K562 (cell line): ENCODE measurements at regions not wholly inside any gene's neighbourhood (a gene's known extent, or its start where the extent isn't known, plus 50 kb on each side); places are given as distances from the start of the nearest gene placed in this dataset.
A peak's percentile ranks its signal among the peaks of the same experiment; 100 is the strongest.

Experiments
- ATAC-seq: fragments of 200-7000 bp; cut with Tn5 transposase; 3 replicates; pipeline ENCODE4 v1.9.1; 2020; ENCODE audit warnings: moderate library complexity
- BruUV-seq: library from RNA; stranded (reverse); fragments of 400-500 nt; replicated peaks from 2 replicates; lab custom pipeline; 2021; lab: Mats Ljungman, UMichigan
- CTCF ChIA-PET: fragments of 300-600 bp; formaldehyde crosslinking; extraction: SDS; loops from one replicate; lab custom pipeline; 2021; ENCODE audit warnings: low intra/inter-chr PET ratio; lab: Yijun Ruan, JAX
- POLR2A ChIA-PET: fragments of 300-600, 350-650 bp; sonication (Branson Sonifier 250); formaldehyde crosslinking; extraction: SDS; loops from one replicate; lab custom pipeline; 2021; ENCODE audit warnings: antibody characterized with exemption, inconsistent platforms; lab: Yijun Ruan, JAX
- DNase-seq, 4 experiments: peaks; one replicate each; pipeline versions ENCODE4 v3.0.0 to v3.0.0-alpha.2; 2011 to 2018; ENCODE audit warnings: low spot score in 3 of 4, mixed read lengths in 3 of 4; ENCODE audit errors: extremely low read depth in 1 of 4
- FAIRE-seq: peaks from 2 replicates; lab custom pipeline; 2011; peaks lifted over from hg19 to GRCh38; lab: Jason Lieb, UNC
- H2AFZ ChIP-seq: 2 replicates; pipeline ENCODE4 v1.6.0; 2011; ENCODE audit warnings: low read depth, low read length, control low read depth, inconsistent platforms
- H3K27ac ChIP-seq: fragments of 200-600 bp; 3 replicates; pipeline ENCODE4 v1.8.0; 2011; ENCODE audit warnings: low read depth, mild to moderate bottlenecking, control low read depth, inconsistent platforms, low read length, moderate library complexity, mixed read lengths; ENCODE audit errors: extremely low read depth
- H3K27me3 ChIP-seq, 2 experiments: fragments of 300-600 bp in 1 of 2; 2 replicates in 1 of 2; 3 replicates in 1 of 2; pipeline versions ENCODE4 v1.6.0 to v1.8.0; 2011; ENCODE audit warnings: inconsistent platforms in 2 of 2, low read length in 2 of 2, mild to moderate bottlenecking in 1 of 2, mixed read lengths in 1 of 2, moderate library complexity in 1 of 2; ENCODE audit not compliant: control insufficient read depth in 2 of 2, insufficient read depth in 2 of 2
- H3K36me3 ChIP-seq: fragments of 300-600 bp; 3 replicates; pipeline ENCODE4 v1.8.0; 2011; ENCODE audit warnings: mild to moderate bottlenecking, low read length, inconsistent platforms; ENCODE audit not compliant: control insufficient read depth, insufficient read depth
- H3K4me1 ChIP-seq, 2 experiments: fragments of 200-600 bp in 1 of 2; replicated peaks in 1 of 2; 2 replicates in 1 of 2; 3 replicates in 1 of 2; pipeline versions ENCODE4 v1.5.1 to v1.8.0; 2011; ENCODE audit warnings: inconsistent platforms in 2 of 2, low read length in 2 of 2, mild to moderate bottlenecking in 1 of 2, mixed read lengths in 1 of 2, moderate library complexity in 1 of 2; ENCODE audit not compliant: control insufficient read depth in 2 of 2, insufficient read depth in 2 of 2
- H3K4me2 ChIP-seq: 2 replicates; pipeline ENCODE4 v1.6.1; 2011; ENCODE audit warnings: low read length, control low read depth, inconsistent platforms, mixed read lengths; ENCODE audit not compliant: insufficient read depth
- H3K4me3 ChIP-seq: fragments of 200-600 bp; sonication (generic), shearing (Covaris generic); 2 replicates; pipeline ENCODE4 v1.5.1; 2016; ENCODE audit warnings: control low read depth, inconsistent platforms
- H3K79me2 ChIP-seq: fragments of 200-600 bp; 3 replicates; pipeline ENCODE4 v1.8.0; 2011; ENCODE audit warnings: low read length, inconsistent platforms; ENCODE audit not compliant: control insufficient read depth, insufficient read depth
- H3K9ac ChIP-seq, 2 experiments: 2 replicates each; pipeline versions ENCODE4 v1.6.0 to v1.6.1; 2011; ENCODE audit warnings: low read depth in 2 of 2, low read length in 2 of 2, control low read depth in 1 of 2, inconsistent platforms in 1 of 2, mild to moderate bottlenecking in 1 of 2, mixed read lengths in 1 of 2; ENCODE audit not compliant: insufficient read depth in 1 of 2
- H3K9me1 ChIP-seq: one replicate; pipeline ENCODE4 v1.6.0; 2011; ENCODE audit warnings: inconsistent platforms, mild to moderate bottlenecking, low read length, moderate library complexity; ENCODE audit not compliant: control insufficient read depth, insufficient read depth
- H3K9me3 ChIP-seq: replicated peaks from 2 replicates; pipeline ENCODE4 v1.5.1; 2011; ENCODE audit warnings: low read depth, low read length, inconsistent platforms; ENCODE audit not compliant: control insufficient read depth, insufficient read depth
- H4K20me1 ChIP-seq: replicated peaks from 2 replicates; pipeline ENCODE4 v1.6.1; 2011; ENCODE audit warnings: low read length, inconsistent platforms, mixed read lengths; ENCODE audit not compliant: control insufficient read depth, insufficient read depth
- CHCHD3 ChIP-seq: fragments of 250-450 bp; sonication (Bioruptor Pico); IDR thresholded peaks from 2 replicates; pipeline ENCODE4 v2.1.2; 2022; ENCODE audit warnings: mild to moderate bottlenecking
- NFE2 ChIP-seq: IDR thresholded peaks from 2 replicates; pipeline ENCODE4 v1.6.1; 2014; ENCODE audit warnings: antibody characterized with exemption, low read depth
- PCBP2 ChIP-seq: fragments of 200-400 bp; formaldehyde crosslinking; IDR thresholded peaks from 2 replicates; pipeline ENCODE4 v1.6.1; 2018; ENCODE audit warnings: low read length, low read depth, mild to moderate bottlenecking, moderate library complexity; ENCODE audit not compliant: poor library complexity, severe bottlenecking
- POLR2B ChIP-seq: fragments of 450-650 bp; IDR thresholded peaks from 2 replicates; pipeline ENCODE4 v1.6.1; 2018; ENCODE audit warnings: low read depth; ENCODE audit not compliant: partially characterized antibody
- SPI1 ChIP-seq: IDR thresholded peaks from 2 replicates; pipeline ENCODE4 v1.6.1; 2011; ENCODE audit warnings: low read depth, low read length, control low read depth, borderline replicate concordance
- ZFX ChIP-seq: sonication (generic); formaldehyde crosslinking; IDR thresholded peaks from 2 replicates; pipeline ENCODE4 v1.8.0; 2022; ENCODE audit warnings: mild to moderate bottlenecking, missing genetic modification reagents, moderate library complexity
- ZNF140 ChIP-seq: fragments of 250-450 bp; sonication (Bioruptor Pico); IDR thresholded peaks from 2 replicates; pipeline ENCODE4 v1.8.0; 2021; ENCODE audit warnings: moderate library complexity, mild to moderate bottlenecking, inconsistent platforms
- WGBS: fragments of 100-300 bp; shearing (Covaris generic); methylation state at CpG from one replicate; pipeline ENCODE4 v1.1.6; 2016; ENCODE audit warnings: low coverage, mixed read lengths; ENCODE audit not compliant: insufficient coverage; ENCODE audit errors: missing lambda C conversion rate; 5-methylcytosine and 5-hydroxymethylcytosine counted together
- in situ Hi-C: fragments of 300-500 bp; cut with MboI; formaldehyde crosslinking; loops from 4 replicates; pipeline ENCODE4 v1.15.0; 2018; ENCODE audit warnings: inconsistent platforms, mixed read lengths
- intact Hi-C: fragments of 100-400 bp; cut with micrococcal nuclease; formaldehyde crosslinking; loops from 2 replicates; pipeline ENCODE4 v1.14.2; 2022
- TF ChIP-seq, protein P1 (sequence below): sonication (generic); formaldehyde crosslinking; IDR thresholded peaks from 2 replicates; pipeline ENCODE4 v1.5.0; 2020; ENCODE audit warnings: missing genetic modification reagents

GRCh38 chr5:126357585-126358342, 65.4 kb upstream of the GRAMD2B start:
- 35% methylated on average over 4 of the region's 4 CpGs for WGBS
- POLR2A ChIA-PET: interaction anchor here (0.6 kb wide), 1 partner anchor 256 kb away, joined by 3 read pairs; no protein-coding TSS in a partner anchor
- Histone ChIP-seq H3K9ac (no peak overlapping the region), H4K20me1 (no peaks in the 10 kb centered on the region), H3K4me2 (no peak overlapping the region), H3K27me3 (no peaks in the 10 kb centered on the region), H2AFZ (no peak overlapping the region), H3K27ac (no peak overlapping the region), H3K36me3 (no peaks in the 10 kb centered on the region), H3K4me1 (peaks cover 0 to 5% of the 10 kb centered on the region in 2 experiments; a peak in 2 of 5 replicates), H3K4me3 (no peak overlapping the region), H3K9me1 (no peaks in the 10 kb centered on the region), H3K79me2 (no peaks in the 10 kb centered on the region), H3K9me3 (no peaks in the 10 kb centered on the region)
- intact Hi-C loops (loop anchor here (10.0 kb wide), 1 partner anchor 447 kb away; no protein-coding TSS in a partner anchor), in situ Hi-C loops (no loop called here)
- no peak for DNase-seq
- no peak for ATAC-seq
- TF ChIP-seq SPI1 (peak; percentile 55; the same call in 1 of the 2 replicates), PCBP2 (no peak)
- BruUV-seq: no TSS peak
- FAIRE-seq: no peak
- CTCF ChIA-PET: no interaction called here

DNA sequence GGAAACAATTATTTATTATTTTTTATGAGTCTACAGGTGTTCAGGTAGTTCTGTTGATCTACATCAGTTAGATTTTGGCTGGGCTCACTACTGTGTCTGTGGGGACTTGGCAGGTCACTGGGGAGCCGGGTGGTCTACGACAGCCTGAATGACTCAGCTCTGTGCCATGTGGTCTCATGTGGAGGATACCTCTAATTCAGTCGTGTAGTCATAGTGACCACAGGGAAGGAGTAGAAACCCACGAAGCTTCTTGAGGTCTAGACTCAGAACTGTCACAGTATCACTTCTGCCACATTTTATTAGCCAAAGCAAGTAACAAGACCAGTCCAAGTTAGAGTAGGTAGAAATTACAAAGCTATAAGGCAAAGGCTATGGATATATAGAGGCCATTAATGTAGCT, 64.7 kb upstream of the GRAMD2B start:
- H3K4me3 ChIP-seq: no peak overlapping the region
- POLR2A ChIA-PET: interaction anchor here (0.6 kb wide), 1 partner anchor 255 kb away, joined by 3 read pairs; no protein-coding TSS in a partner anchor
- H3K9me3 ChIP-seq: no peaks in the 10 kb centered on the region
- BruUV-seq: no TSS peak
- no peak overlapping the region for H3K4me2 ChIP-seq
- DNase-seq (no peak), FAIRE-seq (peak; percentile 11), ATAC-seq (no peak)
- no peaks in the 10 kb centered on the region for H3K9me1 ChIP-seq
- no peak overlapping the region for H3K9ac ChIP-seq
- H3K36me3 ChIP-seq: no peaks in the 10 kb centered on the region
- no peaks in the 10 kb centered on the region for H3K79me2 ChIP-seq
- CTCF ChIA-PET: no interaction called here
- intact Hi-C loops (loop anchor here (10.0 kb wide), 1 partner anchor 446 kb away; no protein-coding TSS in a partner anchor), in situ Hi-C loops (no loop called here)
- no peaks in the 10 kb centered on the region for H4K20me1 ChIP-seq
- peaks cover 0 to 5% of the 10 kb centered on the region in 2 experiments; a peak in 2 of 5 replicates for H3K4me1 ChIP-seq
- no peak overlapping the region for H3K27ac ChIP-seq
- TF ChIP-seq ZNF140: no peak
- 0 out of 2 replicates have a peak, but pooled peaks have one; percentile 10 for TF ChIP-seq NFE2
- TF ChIP-seq CHCHD3 (CRISPR knock-in tag): no peak
- TF ChIP-seq ZFX (CRISPR knock-in tag): no peak
- TF ChIP-seq POLR2B: no peak
- TF ChIP-seq, protein P1, sequence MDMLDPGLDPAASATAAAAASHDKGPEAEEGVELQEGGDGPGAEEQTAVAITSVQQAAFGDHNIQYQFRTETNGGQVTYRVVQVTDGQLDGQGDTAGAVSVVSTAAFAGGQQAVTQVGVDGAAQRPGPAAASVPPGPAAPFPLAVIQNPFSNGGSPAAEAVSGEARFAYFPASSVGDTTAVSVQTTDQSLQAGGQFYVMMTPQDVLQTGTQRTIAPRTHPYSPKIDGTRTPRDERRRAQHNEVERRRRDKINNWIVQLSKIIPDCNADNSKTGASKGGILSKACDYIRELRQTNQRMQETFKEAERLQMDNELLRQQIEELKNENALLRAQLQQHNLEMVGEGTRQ (CRISPR knock-in tag): no peak
- TF ChIP-seq, all 486 proteins: peak for 1
- Histone ChIP-seq H2AFZ (no peak overlapping the region), H3K27me3 (no peaks in the 10 kb centered on the region)
- WGBS: 14% methylated on average over 4 of the region's 4 CpGs
